Kidney epithelial cell (primary cell): ENCODE measurements at regions not wholly inside any gene's neighbourhood (a gene's known extent, or its start where the extent isn't known, plus 50 kb on each side); places are given as distances from the start of the nearest gene placed in this dataset.

ENCODE experiments used
- DNase-seq: peaks from one replicate; pipeline ENCODE4 v3.0.0-alpha.2; 2010; ENCODE audit warnings: low read depth
- H3K27me3 ChIP-seq: 2 replicates; pipeline ENCODE4 v1.6.0; 2011; ENCODE audit warnings: low read length; ENCODE audit not compliant: control insufficient read depth, insufficient read depth
- H3K36me3 ChIP-seq: 2 replicates; pipeline ENCODE4 v1.5.1; 2011; ENCODE audit warnings: low read length; ENCODE audit not compliant: control insufficient read depth, insufficient read depth
- H3K4me3 ChIP-seq: 2 replicates; pipeline ENCODE4 v1.5.1; 2011; ENCODE audit warnings: low read depth, mild to moderate bottlenecking, control low read depth, low read length
- CTCF ChIP-seq: IDR thresholded peaks from 2 replicates; pipeline ENCODE4 v1.5.1; 2011; ENCODE audit warnings: mild to moderate bottlenecking, moderate library complexity, low read length, control low read depth, inconsistent platforms; ENCODE audit not compliant: insufficient read depth, poor library complexity, severe bottlenecking

GRCh38 chr5:101677961-101678360, 618.1 kb downstream of the SLCO4C1 start:
- no peak for DNase-seq
- no peaks in the 10 kb centered on the region for H3K36me3 ChIP-seq
- no peaks in the 10 kb centered on the region for H3K27me3 ChIP-seq
- no peak overlapping the region for H3K4me3 ChIP-seq
- no peak for TF ChIP-seq CTCF

DNA sequence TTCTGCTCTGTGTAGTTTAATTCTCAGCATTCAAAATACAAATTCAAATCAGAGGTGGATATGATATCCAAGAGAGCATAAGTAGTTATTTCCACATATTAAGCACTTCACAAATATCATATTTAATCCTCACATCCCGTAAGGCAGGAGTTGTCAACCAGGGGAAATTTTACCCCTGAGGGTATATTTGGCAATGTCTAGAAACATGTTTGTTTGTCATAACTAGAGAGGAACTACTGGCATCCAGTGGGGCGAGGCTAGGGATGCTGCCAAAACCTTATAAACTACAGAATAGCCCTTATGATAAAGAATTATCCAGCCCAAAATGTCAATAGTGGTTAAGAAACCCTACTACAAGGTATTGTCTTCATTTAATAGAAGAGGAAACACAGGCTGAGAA, 619.4 kb downstream of the SLCO4C1 start:
- no peaks in the 10 kb centered on the region for H3K27me3 ChIP-seq
- no peak for DNase-seq
- TF ChIP-seq CTCF: no peak

DNA sequence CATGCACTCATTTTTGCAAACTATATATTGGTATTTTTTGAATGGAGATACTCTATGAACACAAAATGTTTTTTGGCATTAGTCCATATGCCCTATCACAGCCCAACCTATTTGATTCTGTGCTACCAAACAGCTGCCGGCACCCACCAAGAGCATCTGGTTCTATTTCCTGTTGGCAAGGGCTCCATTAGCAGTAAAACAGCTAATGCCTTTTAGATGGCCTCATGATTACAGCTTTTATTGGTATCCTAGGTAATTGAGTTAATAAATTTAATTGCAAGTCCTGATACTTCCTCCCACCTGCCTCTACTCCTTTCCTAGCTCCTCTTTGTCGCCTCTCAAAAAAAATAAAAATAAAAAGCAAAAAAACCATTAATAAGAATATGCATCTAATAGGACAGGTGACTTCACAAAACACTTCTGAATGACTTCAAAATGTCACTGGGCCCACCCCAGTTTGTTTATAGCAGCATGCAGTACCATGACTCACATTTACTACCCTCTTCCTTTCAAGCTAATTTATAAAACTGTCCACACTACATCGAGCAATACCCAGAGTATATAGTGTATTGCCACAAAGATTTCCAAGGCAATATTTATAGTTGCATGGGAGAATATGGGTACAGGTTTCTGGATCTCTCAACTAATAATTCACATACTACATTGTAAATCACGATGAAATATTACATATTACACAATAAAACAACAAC, 620.4 kb downstream of the SLCO4C1 start:
- H3K4me3 ChIP-seq: no peak overlapping the region
- H3K27me3 ChIP-seq: no peaks in the 10 kb centered on the region
- H3K36me3 ChIP-seq: no peaks in the 10 kb centered on the region
- TF ChIP-seq CTCF: no peak
- no peak for DNase-seq

More for the DNA sequence above, 619.4 kb downstream of the SLCO4C1 start:
- Histone ChIP-seq H3K36me3 (no peaks in the 10 kb centered on the region), H3K4me3 (no peak overlapping the region)

- no peaks in the 10 kb centered on the region for H3K36me3 ChIP-seq
- H3K4me3 ChIP-seq: no peak overlapping the region
- no peaks in the 10 kb centered on the region for H3K27me3 ChIP-seq
- DNase-seq: no peak
- TF ChIP-seq CTCF: no peak
These were observed 623.0 kb downstream of the SLCO4C1 start for GRCh38 chr5:101673120-101673519.

DNA sequence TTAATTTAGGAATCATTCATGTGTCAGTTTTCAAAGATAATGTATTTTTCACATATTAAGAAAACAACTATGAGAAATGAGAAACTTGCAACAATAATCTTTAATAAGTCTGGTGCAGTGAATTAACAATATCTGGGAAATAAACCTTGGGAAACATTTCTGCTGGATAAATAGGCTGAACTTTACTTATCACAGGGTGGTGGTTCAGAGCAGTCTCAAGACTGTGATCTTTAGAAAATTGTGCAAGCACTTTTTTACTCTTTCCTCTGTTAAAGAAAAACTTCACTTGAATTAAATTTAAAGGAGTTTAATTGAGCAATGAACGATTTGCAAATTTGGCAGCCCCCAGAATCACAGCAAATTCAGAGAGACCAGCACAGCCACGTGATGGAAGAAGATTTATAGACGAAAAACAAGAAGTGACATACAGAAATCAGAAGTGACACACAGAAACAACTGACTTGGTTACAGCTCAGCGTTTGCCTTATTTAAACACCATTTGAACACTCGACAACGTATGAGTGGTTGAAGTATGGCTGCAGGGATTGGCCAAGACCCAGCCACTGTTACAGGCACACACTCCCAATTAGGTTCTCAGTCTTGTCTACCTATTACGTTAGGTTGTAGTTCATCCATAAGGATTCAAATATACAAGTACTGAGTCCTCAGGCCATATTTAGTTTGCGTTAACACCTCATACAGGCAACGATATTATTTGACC, 631.9 kb downstream of the SLCO4C1 start:
- Histone ChIP-seq H3K36me3 (no peaks in the 10 kb centered on the region), H3K27me3 (no peaks in the 10 kb centered on the region), H3K4me3 (no peak overlapping the region)
- TF ChIP-seq CTCF: no peak
- no peak for DNase-seq
